ENCODE measurements at regions not wholly inside any gene's neighbourhood (a gene's known extent, or its start where the extent isn't known, plus 50 kb on each side); places are given as distances from the start of the nearest gene placed in this dataset.

DNA sequence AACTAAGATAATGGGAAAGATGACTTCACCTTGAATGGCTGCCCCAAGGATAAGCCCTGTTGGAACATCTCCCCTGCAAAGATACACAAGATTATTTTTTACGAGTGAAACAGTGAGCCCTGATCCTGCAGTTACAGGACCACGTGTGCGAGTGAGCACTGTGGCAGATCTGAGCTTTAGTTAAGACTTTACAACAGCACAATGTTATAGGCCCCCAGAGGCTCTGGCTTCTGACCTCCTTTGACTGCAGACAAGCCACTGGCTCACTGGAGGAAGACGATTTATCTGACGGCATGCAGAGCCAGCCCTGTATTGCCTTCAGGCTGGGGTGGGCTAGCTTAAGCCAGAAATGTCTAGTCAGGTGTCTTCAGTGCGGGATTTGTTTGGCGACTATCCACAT lies 174.4 kb downstream of the ARRDC4 start:
- Mint-ChIP-seq H3K27ac (no peak overlapping the region), H3K4me3 (no peak overlapping the region), H3K27me3 (ENCODE audit: low read depth in 3 of 3) (peaks cover 4 to 9% (median 5%) of the 10 kb centered on the region in 3 donors), H3K4me1 (peaks cover 8 to 12% of the 10 kb centered on the region in 2 donors), H3K36me3 (peaks cover 0 to 5% (median 3%) of the 10 kb centered on the region in 3 donors), H3K9me3 (peaks cover 0 to 4% (median 0%) of the 10 kb centered on the region in 6 donors)
- no peak for DNase-seq

DNA sequence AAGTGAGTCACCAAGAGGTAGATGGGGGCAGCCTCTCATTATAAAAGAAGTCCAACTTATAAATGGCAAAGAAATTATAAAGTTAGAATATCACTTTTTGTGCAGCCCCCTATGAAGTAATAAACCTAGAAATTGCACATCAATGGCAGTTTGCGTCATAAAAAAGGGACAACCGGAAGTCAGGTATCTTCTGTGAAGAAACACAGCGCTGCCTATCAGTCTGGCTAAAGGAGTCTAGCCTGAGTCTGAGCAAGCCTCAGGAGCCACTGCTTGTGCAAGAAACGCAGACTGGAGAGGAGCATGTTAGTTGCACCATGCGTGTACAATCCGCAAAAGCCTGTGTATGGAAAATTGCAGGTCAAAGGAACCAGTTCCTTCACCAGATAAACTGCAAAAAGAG lies 178.4 kb downstream of the ARRDC4 start:
- H3K27me3 Mint-ChIP-seq (ENCODE audit: low read depth in 3 of 3), result peaks cover 2 to 7% (median 3%) of the 10 kb centered on the region in 3 donors

DNA sequence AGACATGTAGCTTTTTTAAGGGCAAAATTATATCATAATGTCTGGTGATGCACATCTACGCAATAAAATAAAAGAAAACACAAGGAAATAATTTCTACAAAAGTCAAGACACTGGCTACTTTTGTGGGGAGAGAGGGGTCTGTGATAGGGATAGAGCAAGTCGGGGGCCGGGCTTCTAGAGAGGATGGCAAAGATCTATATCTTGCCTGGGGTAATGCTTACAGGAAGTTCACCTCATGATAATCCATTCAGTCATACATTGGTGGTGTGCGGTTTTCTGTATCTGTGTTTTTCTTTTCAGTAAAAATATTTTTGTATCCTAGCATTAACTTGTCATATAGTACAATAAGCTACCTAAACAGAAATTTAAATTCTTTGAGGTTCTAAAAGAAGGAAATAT lies 178.8 kb downstream of the ARRDC4 start:
- Mint-ChIP-seq H3K9me3 (no peaks in the 10 kb centered on the region), H3K36me3 (peaks cover 0 to 3% (median 0%) of the 10 kb centered on the region in 3 donors), H3K27me3 (ENCODE audit: low read depth in 3 of 3) (peaks cover 2 to 5% (median 4%) of the 10 kb centered on the region in 3 donors), H3K4me1 (peaks cover 8 to 12% of the 10 kb centered on the region in 2 donors), H3K27ac (peak overlapping the region in 1 of 6 donors; percentile 78), H3K4me3 (peak overlapping the region in 1 of 5 donors; percentile 4)
- peak in 1 of 3 donors; percentile 19 for DNase-seq

More for the DNA sequence above, 178.4 kb downstream of the ARRDC4 start:
- DNase-seq, result no peak
- peaks cover 8 to 12% of the 10 kb centered on the region in 2 donors for H3K4me1 Mint-ChIP-seq
- no peaks in the 10 kb centered on the region for H3K9me3 Mint-ChIP-seq
- H3K27ac Mint-ChIP-seq, result no peak overlapping the region
- peaks cover 0 to 3% (median 2%) of the 10 kb centered on the region in 3 donors for H3K36me3 Mint-ChIP-seq
- no peak overlapping the region for H3K4me3 Mint-ChIP-seq

DNA sequence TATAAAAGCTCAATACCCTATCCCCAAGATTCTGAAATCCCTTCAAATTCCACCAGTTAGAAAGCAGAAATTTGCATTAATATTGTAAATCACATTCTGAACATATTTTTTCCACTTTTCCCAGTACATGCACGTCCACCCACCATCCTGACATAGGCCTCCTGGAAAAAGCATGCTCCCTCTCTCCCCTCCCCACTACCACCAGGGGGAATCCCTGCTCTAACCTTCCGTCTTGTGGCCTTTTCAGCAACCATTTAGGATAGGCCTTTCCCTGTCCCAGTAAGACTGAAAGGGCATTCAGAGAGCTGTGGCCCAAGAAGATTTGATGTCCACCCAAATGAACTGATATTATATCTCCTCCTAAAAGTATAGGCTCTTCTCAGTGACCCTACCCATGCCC lies 182.1 kb downstream of the ARRDC4 start:
- DNase-seq, result no peak
- no peak overlapping the region for H3K4me3 Mint-ChIP-seq
- no peak overlapping the region for H3K27ac Mint-ChIP-seq
- H3K27me3 Mint-ChIP-seq (ENCODE audit: low read depth in 3 of 3), result peaks cover 0 to 9% (median 8%) of the 10 kb centered on the region in 3 donors
- H3K9me3 Mint-ChIP-seq, result no peaks in the 10 kb centered on the region
- peaks cover 8 to 12% of the 10 kb centered on the region in 2 donors for H3K4me1 Mint-ChIP-seq
- no peaks in the 10 kb centered on the region for H3K36me3 Mint-ChIP-seq

DNA sequence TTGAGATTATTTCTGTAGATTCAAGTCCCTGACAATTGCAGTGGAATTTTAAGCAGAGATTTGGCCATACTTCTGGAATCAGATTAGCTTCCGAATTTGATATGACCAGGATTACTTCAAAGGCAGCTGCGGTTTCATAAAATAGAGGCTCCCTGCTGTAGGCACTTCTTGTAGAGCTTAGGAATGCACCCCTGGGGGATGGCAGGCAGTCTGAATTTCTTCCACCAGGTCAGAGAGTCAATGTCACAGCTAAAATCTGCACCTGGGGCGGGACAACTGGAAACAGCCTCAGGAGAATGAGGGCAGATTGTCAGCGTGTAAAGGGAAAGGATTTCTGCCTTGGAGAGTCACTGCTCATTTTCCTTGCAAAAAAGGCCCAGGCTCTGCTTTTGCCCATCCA lies 182.6 kb downstream of the ARRDC4 start:
- peaks cover 0 to 12% (median 11%) of the 10 kb centered on the region in 3 donors for H3K27me3 Mint-ChIP-seq (ENCODE audit: low read depth in 3 of 3)
- DNase-seq, result no peak
- H3K27ac Mint-ChIP-seq, result no peak overlapping the region
- peaks cover 8 to 12% of the 10 kb centered on the region in 2 donors for H3K4me1 Mint-ChIP-seq
- no peak overlapping the region for H3K4me3 Mint-ChIP-seq
- no peaks in the 10 kb centered on the region for H3K9me3 Mint-ChIP-seq
- no peaks in the 10 kb centered on the region for H3K36me3 Mint-ChIP-seq

DNA sequence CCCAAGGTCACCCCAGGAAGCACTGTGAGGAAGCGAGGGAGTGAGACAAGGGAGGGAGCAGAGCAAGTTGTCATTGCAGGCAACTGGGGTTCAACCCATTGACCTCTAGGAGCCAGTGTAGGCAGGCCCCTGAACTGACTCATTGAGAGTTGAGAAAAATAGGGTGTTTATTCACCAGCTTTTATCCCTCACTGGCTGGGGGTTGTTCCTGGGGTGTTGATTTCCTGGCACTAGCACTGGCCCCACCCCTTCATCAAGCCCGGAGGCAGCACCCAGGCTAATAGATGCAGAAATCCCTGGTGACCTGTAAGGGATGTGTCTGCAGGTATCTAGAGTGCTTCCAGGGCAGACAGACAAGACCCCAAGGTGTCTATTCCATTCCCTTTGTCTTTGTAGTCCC lies 183.9 kb downstream of the ARRDC4 start:
- Mint-ChIP-seq H3K36me3 (no peaks in the 10 kb centered on the region), H3K4me3 (no peak overlapping the region), H3K4me1 (peaks cover 5 to 6% of the 10 kb centered on the region in 2 donors), H3K27ac (no peak overlapping the region), H3K27me3 (ENCODE audit: low read depth in 3 of 3) (peaks cover 0 to 12% (median 10%) of the 10 kb centered on the region in 3 donors), H3K9me3 (no peaks in the 10 kb centered on the region)
- DNase-seq, result no peak

DNA sequence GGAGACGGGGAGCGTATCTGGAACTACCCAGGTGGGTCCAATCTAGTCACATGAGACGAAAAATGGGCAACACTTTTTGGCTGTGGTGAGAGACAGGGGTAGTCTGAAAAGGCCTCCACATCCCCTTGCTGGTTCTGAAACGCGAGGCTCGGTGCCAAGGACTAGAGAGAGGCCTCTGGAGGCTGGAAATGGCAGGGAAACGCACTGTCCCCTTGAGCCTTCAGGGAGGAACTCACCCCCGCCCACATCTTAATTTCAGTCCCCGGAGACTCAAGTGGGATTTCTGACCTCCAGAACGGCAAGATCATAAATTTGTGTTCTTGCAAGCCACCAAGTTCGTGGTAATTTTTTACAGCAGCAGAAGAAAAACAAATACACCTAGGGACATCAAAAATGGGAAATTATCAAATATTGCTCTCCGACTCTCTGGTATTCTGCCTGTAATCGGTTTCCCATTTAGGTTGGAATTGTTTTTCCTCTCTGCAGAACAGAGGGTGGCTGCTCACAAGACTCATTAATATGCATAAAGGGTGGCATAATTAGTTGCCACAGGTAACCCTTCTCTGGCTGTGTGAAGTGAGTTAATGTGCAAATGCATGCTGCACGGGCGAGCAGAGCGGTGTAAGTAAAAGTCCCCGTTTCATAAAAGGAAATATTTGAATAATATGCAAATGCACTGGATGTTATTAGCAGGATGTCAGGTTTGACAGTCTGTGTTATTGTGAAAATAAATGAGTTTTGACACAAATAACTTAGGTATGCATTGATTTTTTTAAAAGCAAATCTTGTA lies 185.7 kb downstream of the ARRDC4 start:
- H3K36me3 Mint-ChIP-seq, result no peaks in the 10 kb centered on the region
- no peaks in the 10 kb centered on the region for H3K9me3 Mint-ChIP-seq
- DNase-seq, result no peak
- H3K4me1 Mint-ChIP-seq, result no peaks in the 10 kb centered on the region
- no peak overlapping the region for H3K4me3 Mint-ChIP-seq
- H3K27ac Mint-ChIP-seq, result no peak overlapping the region
- H3K27me3 Mint-ChIP-seq (ENCODE audit: low read depth in 3 of 3), result peaks cover 0 to 15% (median 12%) of the 10 kb centered on the region in 3 donors

DNA sequence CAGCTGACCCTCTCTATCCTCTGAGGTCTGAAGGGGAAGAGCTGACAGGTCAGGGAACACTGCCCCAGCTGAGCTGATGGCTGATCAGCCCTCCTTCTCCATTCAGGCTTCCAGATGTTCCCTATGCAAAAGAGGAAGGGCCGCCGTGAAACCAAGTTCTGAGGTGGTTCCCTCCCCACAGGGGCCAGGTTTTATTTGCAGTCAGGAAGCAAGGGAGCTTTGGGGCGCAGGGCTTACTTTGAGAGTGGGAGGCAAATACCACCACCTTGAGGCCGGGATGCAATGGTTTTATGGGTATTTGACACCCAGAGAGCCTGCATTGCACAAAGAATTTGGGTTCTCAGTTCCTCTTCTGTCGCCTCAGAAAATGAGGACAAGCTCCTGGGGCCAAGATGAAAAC lies 186.9 kb downstream of the ARRDC4 start:
- no peaks in the 10 kb centered on the region for H3K9me3 Mint-ChIP-seq
- H3K4me1 Mint-ChIP-seq, result no peaks in the 10 kb centered on the region
- no peaks in the 10 kb centered on the region for H3K36me3 Mint-ChIP-seq
- no peak overlapping the region for H3K4me3 Mint-ChIP-seq
- DNase-seq, result no peak
- H3K27me3 Mint-ChIP-seq (ENCODE audit: low read depth in 3 of 3), result peaks cover 0 to 15% (median 12%) of the 10 kb centered on the region in 3 donors
- H3K27ac Mint-ChIP-seq, result peak overlapping the region in 1 of 6 donors; percentile 32

DNA sequence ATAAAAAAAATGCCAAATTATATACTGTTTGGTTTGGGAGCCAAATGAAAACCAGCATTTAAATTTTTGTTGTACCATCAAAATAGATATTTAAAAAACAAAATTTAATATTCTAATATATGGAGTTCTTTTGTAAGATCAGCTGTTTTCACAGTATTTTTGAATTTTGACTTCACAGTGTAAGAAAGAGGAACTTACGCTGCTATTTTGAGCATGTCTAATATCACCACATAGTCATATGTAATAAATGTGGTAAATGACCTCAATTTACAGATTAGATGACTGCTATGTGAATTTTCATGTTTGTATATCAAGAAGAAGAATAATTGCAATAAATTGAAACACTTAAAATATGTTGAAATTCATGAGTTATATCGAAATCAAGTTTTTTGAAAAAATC lies 189.6 kb downstream of the ARRDC4 start:
- Mint-ChIP-seq H3K27me3 (ENCODE audit: low read depth in 3 of 3) (peaks cover 0 to 17% (median 13%) of the 10 kb centered on the region in 3 donors), H3K4me3 (no peak overlapping the region), H3K9me3 (peaks cover 0 to 3% (median 0%) of the 10 kb centered on the region in 6 donors), H3K36me3 (peaks cover 0 to 10% (median 4%) of the 10 kb centered on the region in 3 donors), H3K4me1 (no peaks in the 10 kb centered on the region), H3K27ac (no peak overlapping the region)
- DNase-seq, result no peak

DNA sequence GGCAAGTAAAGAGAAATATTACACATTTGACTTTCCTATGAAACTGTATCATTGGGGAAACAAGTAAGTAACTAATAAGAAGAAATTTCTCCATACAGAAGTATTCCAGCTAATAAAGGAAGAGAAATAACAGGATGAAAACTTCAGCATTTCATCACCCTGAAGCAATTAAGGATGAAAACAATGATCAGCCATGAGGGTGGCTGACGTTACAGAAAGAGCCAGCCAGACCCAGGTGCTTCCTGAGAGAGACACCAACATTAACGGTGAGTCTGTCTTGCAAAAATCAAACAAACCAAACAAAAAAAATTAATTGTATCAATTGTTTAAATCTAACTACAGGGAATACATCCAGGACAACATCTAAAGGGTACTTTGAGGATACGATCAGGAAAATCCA lies 190.0 kb downstream of the ARRDC4 start:
- Mint-ChIP-seq H3K27me3 (ENCODE audit: low read depth in 3 of 3) (peaks cover 0 to 17% (median 10%) of the 10 kb centered on the region in 3 donors), H3K9me3 (peaks cover 0 to 3% (median 0%) of the 10 kb centered on the region in 6 donors), H3K27ac (peak overlapping the region in 1 of 6 donors; percentile 53), H3K36me3 (peaks cover 0 to 14% (median 4%) of the 10 kb centered on the region in 3 donors), H3K4me3 (no peak overlapping the region), H3K4me1 (no peaks in the 10 kb centered on the region)
- DNase-seq, result no peak

DNA sequence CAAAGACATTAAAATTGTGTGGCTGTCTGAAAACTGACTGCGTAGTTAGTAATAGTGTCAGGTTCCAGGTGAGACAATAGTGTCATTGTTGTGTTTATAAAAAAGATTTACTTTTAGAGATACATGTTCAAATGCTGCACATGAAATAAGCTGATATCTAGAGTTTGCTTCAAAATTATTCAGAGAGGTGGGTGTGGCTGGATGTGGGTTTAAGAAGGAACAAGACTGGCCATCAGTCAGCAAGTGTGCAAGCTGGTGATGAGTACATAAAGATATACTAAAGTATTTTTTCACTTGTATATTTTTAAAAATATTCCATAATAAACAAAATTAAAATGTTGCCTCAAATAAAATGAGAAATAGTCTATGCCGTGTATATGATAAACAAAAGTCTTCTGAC lies 190.6 kb downstream of the ARRDC4 start:
- peaks cover 0 to 3% (median 0%) of the 10 kb centered on the region in 6 donors for H3K9me3 Mint-ChIP-seq
- H3K4me1 Mint-ChIP-seq, result no peaks in the 10 kb centered on the region
- no peak overlapping the region for H3K27ac Mint-ChIP-seq

DNA sequence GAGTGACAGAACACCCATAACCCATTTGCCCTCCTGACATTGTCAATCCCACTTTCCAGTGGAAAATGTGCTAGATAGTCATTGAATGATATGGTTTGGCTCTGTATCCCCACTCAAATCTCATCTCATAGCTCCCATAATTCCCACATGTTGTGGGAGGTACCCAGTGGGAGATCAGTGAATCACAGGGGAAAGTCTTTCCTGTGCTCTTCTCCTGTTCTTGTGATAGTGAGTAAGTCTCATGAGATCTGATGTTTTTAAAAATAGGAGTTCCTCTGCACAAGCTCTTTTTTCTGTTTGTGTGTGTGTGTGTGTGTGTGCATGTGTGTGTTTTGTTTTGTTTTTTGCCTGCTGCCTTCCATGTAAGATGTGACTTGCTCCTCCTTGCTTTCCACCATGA lies 191.7 kb downstream of the ARRDC4 start:
- Mint-ChIP-seq H3K9me3 (peaks cover 0 to 3% (median 0%) of the 10 kb centered on the region in 6 donors), H3K4me3 (no peak overlapping the region)

More for the DNA sequence above, 190.6 kb downstream of the ARRDC4 start:
- peaks cover 0 to 17% (median 10%) of the 10 kb centered on the region in 3 donors for H3K27me3 Mint-ChIP-seq (ENCODE audit: low read depth in 3 of 3)
- H3K4me3 Mint-ChIP-seq, result no peak overlapping the region
- no peak for DNase-seq
- H3K36me3 Mint-ChIP-seq, result peaks cover 0 to 14% (median 4%) of the 10 kb centered on the region in 3 donors

DNA sequence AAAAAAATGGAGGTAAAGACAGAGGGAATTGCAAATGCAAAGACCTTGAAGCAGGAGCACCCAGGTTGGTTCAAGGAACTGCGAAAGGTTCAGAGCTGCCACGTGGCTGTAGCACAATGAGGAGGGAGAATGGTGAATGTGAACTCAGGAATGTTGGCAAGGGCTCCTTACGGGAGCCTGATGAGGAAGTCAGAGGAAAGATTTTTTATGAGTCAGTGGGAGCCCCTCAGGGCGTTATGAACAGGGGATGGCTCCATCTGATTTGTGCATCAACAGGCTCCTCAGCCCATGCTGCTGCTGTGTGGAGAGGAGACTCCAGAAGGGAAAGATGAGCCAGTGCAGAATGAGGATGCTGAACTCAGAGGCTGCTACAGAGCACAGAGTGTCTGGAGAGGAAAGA lies 194.4 kb downstream of the ARRDC4 start:
- DNase-seq, result no peak
- Mint-ChIP-seq H3K27me3 (ENCODE audit: low read depth in 3 of 3) (peaks cover 4 to 7% (median 6%) of the 10 kb centered on the region in 3 donors), H3K4me1 (peaks cover 12 to 16% of the 10 kb centered on the region in 2 donors), H3K4me3 (no peak overlapping the region), H3K36me3 (peaks cover 0 to 14% (median 4%) of the 10 kb centered on the region in 3 donors), H3K27ac (peak overlapping the region in 1 of 6 donors; percentile 36), H3K9me3 (peaks cover 0 to 3% (median 0%) of the 10 kb centered on the region in 6 donors)

More for the DNA sequence above, 191.7 kb downstream of the ARRDC4 start:
- no peak for DNase-seq
- Mint-ChIP-seq H3K27ac (no peak overlapping the region), H3K27me3 (ENCODE audit: low read depth in 3 of 3) (peaks cover 2 to 14% (median 7%) of the 10 kb centered on the region in 3 donors), H3K4me1 (no peaks in the 10 kb centered on the region), H3K36me3 (peaks cover 0 to 14% (median 4%) of the 10 kb centered on the region in 3 donors)

DNA sequence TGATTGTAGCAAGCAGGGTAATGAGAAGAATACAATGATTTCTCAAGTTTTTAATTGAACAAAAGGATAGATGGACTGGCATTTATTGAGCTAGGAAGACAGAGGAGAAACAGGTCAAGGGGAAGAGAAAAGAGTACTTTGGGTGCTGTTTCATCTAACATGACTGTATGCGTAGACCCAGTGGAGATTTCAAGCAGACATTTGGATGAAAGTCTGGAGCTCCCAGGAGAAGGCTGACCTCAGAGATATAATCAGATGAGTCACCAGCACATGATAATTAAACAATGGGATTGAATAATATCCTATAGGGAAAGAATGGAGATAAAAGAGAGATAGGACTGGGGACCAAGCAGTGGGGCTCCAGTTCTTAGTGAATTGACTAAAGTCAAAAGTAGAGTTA lies 194.9 kb downstream of the ARRDC4 start:
- Mint-ChIP-seq H3K36me3 (peaks cover 0 to 14% (median 4%) of the 10 kb centered on the region in 3 donors), H3K4me3 (no peak overlapping the region), H3K9me3 (peaks cover 0 to 3% (median 0%) of the 10 kb centered on the region in 6 donors), H3K27ac (peak overlapping the region in 2 of 6 donors; percentile 1 to 21), H3K27me3 (ENCODE audit: low read depth in 3 of 3) (peaks cover 4 to 12% (median 11%) of the 10 kb centered on the region in 3 donors), H3K4me1 (peaks cover 16 to 21% of the 10 kb centered on the region in 2 donors)
- no peak for DNase-seq

All from immature natural killer cell (primary cell).